ENCODE measurements at regions not wholly inside any gene's neighbourhood (a gene's known extent, or its start where the extent isn't known, plus 50 kb on each side); places are given as distances from the start of the nearest gene placed in this dataset.
"Not testable (repeated sequence)": the region's sequence is repeated elsewhere in the genome, so short reads cannot be mapped to it uniquely, and the experiment has no call there.

DNA sequence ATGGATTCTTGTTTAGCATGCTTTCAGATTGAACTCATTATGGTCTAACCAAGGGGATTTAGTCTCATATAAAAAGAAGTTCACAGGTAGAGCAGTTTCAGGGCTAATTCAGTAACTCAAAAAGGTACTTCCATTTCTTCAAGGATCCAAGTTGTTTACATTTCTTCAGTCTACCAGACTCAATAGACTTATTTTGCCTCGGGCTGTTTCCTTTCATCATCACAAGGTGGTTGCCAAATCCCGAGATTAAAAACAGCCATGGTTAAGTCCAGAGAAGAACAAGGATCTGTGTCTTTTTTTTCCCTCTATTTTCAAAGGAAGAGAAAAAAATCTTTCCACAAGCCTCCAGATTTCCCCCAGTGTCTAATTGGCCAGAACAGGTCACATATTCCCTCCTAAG, 69.8 kb upstream of the SNX9 start:
- H3K4me3 ChIP-seq (ENCODE audit: low read length) = no peak overlapping the region
- DNase-seq (ENCODE audit: low read depth) = peak; percentile 83
- TF ChIP-seq, protein P1, sequence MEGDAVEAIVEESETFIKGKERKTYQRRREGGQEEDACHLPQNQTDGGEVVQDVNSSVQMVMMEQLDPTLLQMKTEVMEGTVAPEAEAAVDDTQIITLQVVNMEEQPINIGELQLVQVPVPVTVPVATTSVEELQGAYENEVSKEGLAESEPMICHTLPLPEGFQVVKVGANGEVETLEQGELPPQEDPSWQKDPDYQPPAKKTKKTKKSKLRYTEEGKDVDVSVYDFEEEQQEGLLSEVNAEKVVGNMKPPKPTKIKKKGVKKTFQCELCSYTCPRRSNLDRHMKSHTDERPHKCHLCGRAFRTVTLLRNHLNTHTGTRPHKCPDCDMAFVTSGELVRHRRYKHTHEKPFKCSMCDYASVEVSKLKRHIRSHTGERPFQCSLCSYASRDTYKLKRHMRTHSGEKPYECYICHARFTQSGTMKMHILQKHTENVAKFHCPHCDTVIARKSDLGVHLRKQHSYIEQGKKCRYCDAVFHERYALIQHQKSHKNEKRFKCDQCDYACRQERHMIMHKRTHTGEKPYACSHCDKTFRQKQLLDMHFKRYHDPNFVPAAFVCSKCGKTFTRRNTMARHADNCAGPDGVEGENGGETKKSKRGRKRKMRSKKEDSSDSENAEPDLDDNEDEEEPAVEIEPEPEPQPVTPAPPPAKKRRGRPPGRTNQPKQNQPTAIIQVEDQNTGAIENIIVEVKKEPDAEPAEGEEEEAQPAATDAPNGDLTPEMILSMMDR (IDR thresholded peaks at IDR 0.05; ENCODE audit: insufficient read depth, low read depth, low read length, missing control alignments) = no peak

DNA sequence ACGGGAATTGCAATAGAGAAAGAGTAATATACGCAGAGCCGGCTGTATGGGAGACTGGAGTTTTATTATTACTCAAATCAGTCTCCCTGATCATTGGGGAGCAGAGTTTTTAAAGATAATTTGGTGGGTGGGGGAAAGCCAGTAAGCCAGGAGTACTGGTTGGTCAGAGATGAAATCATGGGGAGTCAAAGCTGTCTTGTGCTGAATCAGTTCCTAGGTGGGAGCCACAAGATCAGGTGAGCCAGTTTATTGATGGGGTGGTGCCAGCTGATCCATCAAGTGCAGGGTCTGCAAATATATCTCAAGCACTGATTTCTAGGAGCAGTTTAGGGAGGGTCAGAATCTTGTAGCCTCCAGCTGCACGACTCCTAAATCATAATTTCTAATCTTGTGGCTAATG, 69.2 kb upstream of the SNX9 start:
- H3K4me3 ChIP-seq (ENCODE audit: low read length); DNase-seq (ENCODE audit: low read depth): not testable (repeated sequence)

DNA sequence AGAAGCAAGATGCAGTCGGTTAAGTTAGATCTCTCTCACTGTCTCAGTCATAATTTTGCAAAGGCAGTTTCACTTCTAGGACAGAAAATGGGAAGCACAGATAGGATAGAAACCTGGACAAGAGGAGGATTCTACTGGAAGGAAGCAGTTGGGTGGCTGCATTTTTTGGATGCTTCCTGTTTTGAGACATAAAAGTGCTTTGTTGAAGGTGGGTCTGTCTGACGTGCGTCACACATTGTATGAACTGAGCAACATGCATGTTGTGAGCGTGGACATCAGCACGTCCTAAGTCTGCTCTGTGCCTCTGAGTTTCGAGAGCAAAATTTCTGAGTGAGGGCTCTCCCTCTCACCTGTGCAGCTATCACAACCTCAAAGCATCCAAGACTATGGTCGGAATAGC, 68.7 kb upstream of the SNX9 start:
- TF ChIP-seq, protein P1 (IDR thresholded peaks at IDR 0.05; ENCODE audit: insufficient read depth, low read depth, low read length, missing control alignments) = no peak
- no peak overlapping the region for H3K4me3 ChIP-seq (ENCODE audit: low read length)
- no peak for DNase-seq (ENCODE audit: low read depth)

DNA sequence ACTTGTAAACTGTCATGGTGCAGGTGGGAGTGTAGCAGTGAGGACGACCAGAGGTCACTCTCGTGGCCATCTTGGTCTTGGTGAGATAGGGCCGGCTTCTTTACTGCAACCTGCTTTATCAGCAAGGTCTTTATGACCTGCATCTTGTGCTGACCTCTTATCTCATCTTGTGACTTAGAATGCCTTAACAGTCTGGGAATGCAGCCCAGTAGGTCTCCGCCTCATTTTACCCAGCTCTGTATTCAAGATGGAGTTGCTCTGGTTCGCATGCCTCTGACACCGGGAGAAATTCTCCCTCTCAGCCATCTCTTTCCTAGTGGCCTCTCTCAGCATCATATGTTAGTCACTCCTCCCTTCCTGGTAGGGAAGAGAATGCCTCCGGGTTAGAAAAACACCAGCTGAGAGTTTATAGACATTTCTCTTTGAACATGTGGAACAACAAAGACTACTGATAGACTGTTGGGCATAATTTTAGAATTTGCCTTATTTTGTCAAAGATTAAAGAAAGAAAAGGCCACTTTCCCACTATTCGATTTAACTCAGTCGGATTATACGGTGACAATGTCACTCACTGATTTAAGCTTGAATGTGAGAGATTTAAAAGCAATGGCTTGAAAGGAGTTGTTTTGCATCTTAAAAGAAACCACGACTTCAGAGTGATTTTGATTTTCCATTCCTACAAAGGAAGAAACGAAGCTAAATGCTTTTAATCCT, 67.9 kb upstream of the SNX9 start:
- H3K4me3 ChIP-seq (ENCODE audit: low read length) = no peak overlapping the region
- DNase-seq (ENCODE audit: low read depth) = peak; percentile 36
- TF ChIP-seq, protein P1 (IDR thresholded peaks at IDR 0.05; ENCODE audit: insufficient read depth, low read depth, low read length, missing control alignments) = no peak

DNA sequence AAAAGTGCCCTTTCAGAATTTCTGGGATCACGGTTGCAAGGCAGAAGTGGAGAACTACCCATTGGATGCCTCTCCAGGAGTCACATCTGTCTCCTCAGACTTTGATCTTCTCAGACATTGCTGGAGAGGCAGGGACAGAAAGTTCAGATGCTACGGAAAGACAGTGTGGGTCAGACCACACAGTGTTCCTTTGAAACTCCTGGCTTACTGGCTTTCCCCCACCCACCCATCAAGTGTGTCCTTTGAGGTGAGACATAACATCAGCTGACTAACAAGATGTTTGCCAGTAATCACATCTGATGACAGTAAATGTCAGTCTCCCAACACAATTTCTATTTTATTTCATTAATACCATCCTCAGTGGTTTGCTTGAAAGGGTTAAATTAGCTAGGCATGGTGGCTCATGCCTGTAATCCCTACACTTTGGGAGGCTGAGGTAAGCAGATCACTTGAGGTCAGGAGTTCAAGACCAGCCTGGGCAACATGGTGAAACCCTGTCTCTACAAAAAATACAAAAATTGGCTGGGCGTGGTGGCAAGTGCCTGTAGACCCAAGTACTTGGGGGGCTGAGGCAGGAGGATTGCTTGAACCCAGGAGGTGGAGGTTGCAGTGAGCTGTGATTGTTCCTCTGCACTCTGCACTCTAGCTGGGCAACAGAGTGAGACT, 67.2 kb upstream of the SNX9 start:
- DNase-seq (ENCODE audit: low read depth) = no peak
- no peak overlapping the region for H3K4me3 ChIP-seq (ENCODE audit: low read length)
- TF ChIP-seq, protein P1 (IDR thresholded peaks at IDR 0.05; ENCODE audit: insufficient read depth, low read depth, low read length, missing control alignments) = no peak

DNA sequence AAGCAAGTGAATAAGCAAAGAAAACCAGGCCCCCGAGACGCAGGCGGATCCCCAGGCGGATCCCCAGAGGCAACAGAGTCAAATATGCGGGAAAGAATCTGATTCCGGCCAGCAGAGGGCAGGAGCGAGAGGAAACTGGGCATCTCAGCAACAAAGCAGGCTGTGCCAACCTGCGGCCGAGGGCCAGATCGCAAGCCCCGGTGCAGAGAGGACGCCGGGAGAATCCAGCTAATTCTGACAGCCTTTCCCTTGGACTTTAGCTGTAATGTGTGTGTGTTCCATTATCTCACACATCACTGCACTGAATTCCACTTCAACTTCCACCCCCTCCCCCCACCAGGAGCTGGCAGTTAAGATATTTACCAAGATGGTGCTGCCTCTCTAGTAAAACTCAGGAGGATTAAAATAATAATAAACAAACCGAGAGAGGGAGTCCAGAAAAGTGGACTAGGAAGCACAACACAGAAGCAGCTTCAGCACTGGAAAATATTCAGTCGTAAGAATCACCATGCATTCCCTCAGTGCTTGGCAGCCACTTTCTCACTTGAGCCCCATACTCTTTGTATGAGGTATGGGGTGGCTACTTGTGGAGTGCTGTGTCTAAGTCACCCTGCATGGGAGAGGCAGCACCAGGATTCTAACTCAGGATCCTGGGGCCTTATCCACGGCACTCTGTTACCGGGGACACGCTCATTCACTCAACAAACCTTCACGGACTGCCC, 66.2 kb upstream of the SNX9 start:
- no peak overlapping the region for H3K4me3 ChIP-seq (ENCODE audit: low read length)
- TF ChIP-seq, protein P1 (IDR thresholded peaks at IDR 0.05; ENCODE audit: insufficient read depth, low read depth, low read length, missing control alignments) = peak; percentile 82
- DNase-seq (ENCODE audit: low read depth) = peak; percentile 77
